Hematopoietic multipotent progenitor cell treated with erythropoietin and hydrocortisone succinate and interleukin-3 and kit ligand, for 17 days (in vitro differentiated cells): ENCODE measurements at regions not wholly inside any gene's neighbourhood (a gene's known extent, or its start where the extent isn't known, plus 50 kb on each side); places are given as distances from the start of the nearest gene placed in this dataset.

ENCODE experiments used
- DNase-seq: peaks from one replicate; pipeline ENCODE4 v3.0.0-alpha.2; 2015; ENCODE audit warnings: low spot score

- no peak for DNase-seq
These were observed 78.5 kb downstream of the RPLP1 start for GRCh38 chr15:69530991-69531664.

DNA sequence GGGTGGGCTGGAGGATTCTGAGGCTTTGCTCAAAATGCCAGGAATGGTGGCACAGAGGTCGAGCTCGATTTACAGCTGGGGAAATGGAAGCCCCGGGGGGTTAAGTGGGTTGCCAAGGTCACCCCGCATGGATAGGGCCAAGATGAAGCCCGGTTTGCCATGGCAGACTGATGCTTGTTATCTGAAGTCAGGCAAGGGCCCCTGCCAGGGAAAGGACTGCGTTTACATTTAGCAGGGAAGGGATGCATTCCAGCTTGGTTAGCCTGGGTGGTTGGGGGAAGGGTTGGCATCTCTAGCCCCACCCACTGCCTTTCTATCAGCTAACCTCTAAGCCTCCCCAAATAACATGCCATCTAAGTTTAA, 79.0 kb downstream of the RPLP1 start:
- DNase-seq = no peak

DNA sequence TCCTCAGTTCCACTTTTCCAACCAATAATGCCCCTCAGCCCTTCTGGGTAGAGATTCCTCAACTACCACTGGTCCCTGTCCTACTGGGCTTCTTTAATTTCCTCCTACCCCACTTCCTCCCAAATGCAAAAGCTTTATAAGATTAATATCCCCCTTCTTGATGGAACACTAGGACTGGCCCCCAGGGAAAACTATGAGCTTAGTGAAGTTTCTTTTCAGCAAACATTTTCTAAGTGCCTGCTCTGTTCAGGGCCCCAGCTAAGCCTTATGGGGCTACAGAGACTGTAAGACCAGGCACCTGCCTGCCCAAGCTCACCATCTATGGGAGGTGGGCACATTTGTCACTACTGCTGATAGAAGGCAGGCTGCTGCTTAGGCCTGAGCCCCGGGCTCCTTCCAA, 79.4 kb downstream of the RPLP1 start:
- no peak for DNase-seq

DNA sequence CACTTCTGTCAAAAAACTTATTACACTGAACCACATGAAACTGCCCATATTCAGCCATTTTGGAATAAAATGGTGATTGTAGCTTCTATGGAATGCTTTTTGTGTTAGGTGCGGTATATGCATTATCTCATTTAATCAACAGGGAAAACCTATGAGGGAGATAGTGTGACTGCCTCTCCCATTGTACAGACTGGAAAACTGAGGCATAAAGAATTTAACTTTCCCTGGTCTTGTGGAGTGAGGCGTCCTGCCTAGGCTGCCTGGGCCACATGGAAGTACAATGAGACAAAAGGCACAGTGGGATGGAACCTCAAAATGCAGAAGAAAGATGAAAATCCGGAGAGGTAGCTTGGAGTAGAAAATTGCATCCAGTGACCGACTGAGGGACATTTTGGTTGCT, 80.2 kb downstream of the RPLP1 start:
- no peak for DNase-seq

- no peak for DNase-seq
These were observed 80.9 kb downstream of the RPLP1 start for GRCh38 chr15:69533522-69533921.

DNA sequence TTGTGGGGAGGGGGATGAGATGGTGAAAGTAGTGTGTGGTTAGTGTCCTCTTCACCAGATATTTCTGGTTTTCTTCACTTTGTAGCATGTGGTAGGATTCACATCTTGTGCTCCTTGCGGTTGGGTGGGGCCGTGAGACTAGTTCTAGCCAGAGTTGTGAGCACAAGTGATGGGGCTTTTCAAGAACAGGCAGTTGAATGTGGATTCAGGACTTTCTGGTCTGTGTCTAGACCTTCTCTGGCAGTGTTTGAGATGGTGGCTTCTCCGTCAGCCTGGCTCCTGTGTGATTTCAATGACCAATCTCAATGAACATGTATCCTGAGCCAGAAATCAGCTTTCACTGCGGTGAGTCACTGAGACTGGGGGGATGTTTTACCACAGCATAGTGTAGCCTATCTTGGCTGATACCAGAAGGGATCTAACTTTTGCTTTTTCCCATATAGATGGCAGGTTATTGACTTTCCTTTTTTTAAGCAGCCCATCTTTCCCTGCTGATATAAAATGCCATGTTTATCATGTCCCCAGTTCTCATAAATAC, 82.6 kb downstream of the RPLP1 start:
- DNase-seq = no peak

DNA sequence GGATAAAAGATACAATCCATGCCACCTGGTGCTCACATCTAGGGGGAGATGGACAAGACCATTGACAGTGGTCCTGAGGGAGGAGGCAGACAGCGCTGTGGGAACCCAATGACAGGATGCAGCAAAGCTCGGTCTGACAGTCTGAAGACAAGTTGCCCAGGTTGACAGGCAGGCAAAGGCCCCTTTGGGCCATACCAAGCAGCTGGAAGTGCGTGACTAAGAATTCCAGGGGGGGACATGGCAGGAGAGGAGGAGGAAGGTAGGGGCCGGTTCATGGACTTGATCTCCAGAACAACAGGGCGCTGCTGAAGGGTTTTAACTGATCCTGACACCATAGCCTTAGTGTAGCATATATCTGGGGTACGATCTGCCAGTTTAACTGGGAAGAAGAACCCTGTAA, 83.4 kb downstream of the RPLP1 start:
- no peak for DNase-seq

DNA sequence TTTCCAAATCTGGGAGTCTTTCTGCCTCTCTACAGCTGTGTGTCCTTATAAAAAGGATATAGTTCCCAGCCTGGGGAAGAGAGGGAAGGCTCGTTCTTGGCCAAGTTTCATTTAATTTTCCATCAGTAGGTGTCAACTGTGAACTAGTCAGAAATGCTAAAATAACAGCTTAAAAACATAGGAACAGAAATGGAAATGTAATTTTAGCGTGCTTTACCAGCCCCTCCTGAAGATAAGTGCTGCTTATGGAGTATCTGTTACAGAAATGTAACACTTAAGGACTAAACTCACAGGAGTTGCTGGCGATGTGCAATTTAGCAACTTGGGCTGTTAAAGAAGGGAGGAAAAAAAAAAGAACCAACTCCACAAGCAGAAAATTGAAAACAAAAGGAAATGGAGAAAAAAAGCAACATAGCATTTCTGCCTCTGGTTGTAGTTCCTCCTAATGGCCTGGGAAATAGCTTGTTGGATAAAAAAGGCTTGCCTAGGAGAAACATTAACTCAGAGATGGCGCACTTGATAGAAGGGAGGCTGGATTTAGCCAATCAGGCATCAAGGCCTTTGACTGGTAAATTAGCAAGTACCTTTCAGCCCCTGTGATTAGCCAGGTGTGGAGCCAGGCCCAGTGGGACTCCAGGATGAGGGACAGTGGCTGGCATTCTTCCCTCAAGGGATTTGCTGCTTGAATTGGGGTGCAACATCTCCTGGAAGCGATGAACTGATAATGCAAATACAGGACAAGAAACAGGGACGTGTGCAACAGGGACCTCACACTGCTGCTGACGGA, 84.3 kb downstream of the RPLP1 start:
- DNase-seq = no peak

GRCh38 chr15:69537901-69538300, 85.3 kb downstream of the RPLP1 start:
- no peak for DNase-seq

DNA sequence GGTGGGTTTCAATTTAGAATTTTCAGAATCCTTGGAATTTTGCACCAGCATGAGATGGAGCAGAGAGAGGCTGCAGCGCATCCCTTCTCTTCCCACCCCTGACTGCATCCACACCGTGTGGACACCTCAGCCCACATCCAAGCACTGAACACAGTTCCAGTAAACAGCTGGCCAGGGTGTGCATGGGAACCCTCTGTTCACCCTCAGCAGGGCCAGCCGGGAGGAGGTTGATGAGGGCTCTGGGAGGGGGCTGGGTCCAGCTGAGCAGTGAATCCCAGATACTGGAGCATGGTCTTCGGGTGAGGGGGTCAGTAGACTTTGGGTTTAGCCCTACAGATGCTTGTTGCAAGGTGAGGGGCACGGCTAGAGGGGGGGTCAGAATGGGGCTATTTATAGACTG, 85.8 kb downstream of the RPLP1 start:
- DNase-seq = no peak

GRCh38 chr15:69539345-69539744, 86.7 kb downstream of the RPLP1 start:
- no peak for DNase-seq

GRCh38 chr15:69540622-69541021, 88.0 kb downstream of the RPLP1 start:
- no peak for DNase-seq

DNA sequence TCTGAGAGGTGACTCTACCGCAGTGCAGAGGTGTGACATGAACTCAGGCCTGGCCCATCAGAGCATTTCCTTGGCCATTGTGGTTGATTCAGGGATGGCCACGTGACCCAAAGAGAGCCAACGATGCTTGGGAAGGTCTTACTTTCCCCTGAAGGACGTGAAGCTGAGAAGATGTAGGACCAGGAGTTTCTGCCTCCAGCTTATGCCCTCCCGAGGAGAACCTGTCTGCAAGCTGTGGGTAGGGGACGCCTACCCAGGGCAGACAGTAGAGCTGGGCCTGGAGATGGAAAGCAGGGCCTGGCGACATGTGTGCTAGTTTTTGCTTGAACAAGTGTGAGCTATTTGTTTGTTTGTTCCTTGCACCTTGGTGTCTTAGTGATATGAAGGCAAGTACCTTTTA, 89.4 kb downstream of the RPLP1 start:
- no peak for DNase-seq

GRCh38 chr15:69543681-69544364, 91.2 kb downstream of the RPLP1 start:
- no peak for DNase-seq

- DNase-seq = no peak
These were observed 91.9 kb downstream of the RPLP1 start for GRCh38 chr15:69544365-69545113.

- DNase-seq = no peak
These were observed 93.6 kb downstream of the RPLP1 start for GRCh38 chr15:69546182-69546581.

DNA sequence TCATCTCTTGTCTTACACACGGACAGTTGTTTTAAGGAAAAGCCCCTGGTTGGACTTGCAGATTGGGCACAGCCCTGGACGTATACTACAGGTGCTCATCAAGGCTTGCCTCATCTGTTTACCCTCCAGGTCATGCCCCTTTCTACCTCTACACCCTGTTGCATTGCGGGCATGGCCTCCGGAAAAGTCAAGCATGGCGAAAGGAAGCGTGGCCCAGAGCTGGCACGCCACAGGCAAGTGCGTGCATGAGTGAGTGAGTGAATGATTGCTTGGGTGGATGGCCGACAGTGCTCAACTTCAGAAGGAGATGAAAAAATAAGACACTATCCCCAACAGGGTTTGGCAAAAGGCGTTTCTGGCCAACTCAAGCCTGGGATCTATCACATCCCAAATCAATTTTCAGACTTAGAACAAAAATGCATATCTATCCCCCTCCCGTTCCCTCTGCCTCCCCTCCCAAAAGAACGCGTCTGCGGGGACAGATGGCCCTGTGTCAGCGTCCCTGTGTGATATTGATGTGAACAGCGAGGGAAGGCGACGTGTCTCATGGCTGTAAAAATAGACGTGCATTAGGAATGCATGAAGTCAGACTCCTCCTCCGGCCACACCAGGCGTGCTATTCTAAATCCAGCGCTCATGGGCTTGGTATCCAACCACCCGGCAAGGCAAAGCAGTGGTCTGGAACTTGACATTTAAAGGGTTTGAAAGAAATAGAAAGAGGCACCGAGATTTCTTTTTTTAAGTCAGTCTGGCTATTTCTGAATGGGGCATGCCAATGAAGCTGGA, 96.0 kb downstream of the RPLP1 start:
- no peak for DNase-seq

DNA sequence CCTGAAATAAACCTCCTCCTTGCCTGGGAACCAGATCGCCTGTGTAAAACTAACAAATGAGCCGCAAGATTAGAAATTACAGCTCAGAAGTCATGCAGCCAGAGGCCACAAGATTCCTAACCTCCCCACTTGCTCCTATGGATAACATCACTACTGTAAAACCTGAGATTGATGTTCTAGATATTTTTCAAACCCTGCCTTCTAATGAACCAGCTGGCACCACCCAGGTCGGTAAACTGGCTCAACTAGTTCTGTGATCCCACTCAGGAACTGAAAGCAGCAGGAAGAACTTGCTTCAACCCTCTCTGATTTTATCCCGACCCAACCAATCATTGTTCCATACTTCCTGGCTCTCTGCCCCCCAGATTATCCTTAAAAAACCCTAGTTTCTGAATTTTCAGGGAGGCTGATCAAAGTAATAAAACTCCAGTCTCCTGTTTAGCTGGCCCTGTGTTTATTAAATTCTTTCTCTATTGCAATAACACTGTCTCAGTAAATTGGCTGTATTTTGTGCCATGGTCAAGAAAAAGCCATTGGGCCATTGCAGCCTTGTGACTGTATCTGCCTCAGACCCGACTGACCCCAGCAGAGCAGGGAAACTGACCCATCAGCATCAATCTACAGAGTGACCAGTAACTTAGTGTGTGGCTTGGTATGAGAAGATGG, 98.9 kb downstream of the RPLP1 start:
- DNase-seq = no peak

GRCh38 chr15:69552057-69552815, 99.6 kb downstream of the RPLP1 start:
- DNase-seq = no peak

- DNase-seq = no peak
These were observed 101.1 kb downstream of the RPLP1 start for GRCh38 chr15:69553686-69554085.
